ENCODE measurements at regions not wholly inside any gene's neighbourhood (a gene's known extent, or its start where the extent isn't known, plus 50 kb on each side); places are given as distances from the start of the nearest gene placed in this dataset.
A peak's percentile ranks its signal among the peaks of the same experiment; 100 is the strongest.

DNA sequence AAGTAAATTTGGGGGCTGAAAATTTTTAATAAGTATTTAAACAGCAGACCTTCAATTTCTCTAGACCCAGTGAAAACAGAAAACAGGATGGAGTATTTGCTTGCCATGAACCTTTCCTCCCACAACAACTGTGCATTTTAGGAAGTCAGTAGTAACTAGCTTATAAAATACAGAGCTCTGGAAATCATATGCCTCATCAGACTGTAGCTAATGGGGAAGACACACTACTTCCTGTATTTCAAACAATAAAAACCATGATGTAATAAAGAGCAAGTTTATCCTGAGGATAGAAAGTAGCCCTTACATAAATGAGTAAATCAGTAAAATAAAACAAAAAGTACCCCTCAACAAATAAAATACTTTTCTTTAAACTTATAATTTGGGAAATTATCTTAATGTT is 280.1 kb upstream of the ZFP42 start:
- H3K4me1 ChIP-seq (ENCODE audit: insufficient read depth, poor library complexity, severe bottlenecking): no peaks in the 10 kb centered on the region
- no peaks in the 10 kb centered on the region for H3K36me3 ChIP-seq (ENCODE audit: low read depth)
- H3K27ac ChIP-seq (ENCODE audit: poor library complexity, severe bottlenecking): no peak overlapping the region
- TF ChIP-seq, protein P1, sequence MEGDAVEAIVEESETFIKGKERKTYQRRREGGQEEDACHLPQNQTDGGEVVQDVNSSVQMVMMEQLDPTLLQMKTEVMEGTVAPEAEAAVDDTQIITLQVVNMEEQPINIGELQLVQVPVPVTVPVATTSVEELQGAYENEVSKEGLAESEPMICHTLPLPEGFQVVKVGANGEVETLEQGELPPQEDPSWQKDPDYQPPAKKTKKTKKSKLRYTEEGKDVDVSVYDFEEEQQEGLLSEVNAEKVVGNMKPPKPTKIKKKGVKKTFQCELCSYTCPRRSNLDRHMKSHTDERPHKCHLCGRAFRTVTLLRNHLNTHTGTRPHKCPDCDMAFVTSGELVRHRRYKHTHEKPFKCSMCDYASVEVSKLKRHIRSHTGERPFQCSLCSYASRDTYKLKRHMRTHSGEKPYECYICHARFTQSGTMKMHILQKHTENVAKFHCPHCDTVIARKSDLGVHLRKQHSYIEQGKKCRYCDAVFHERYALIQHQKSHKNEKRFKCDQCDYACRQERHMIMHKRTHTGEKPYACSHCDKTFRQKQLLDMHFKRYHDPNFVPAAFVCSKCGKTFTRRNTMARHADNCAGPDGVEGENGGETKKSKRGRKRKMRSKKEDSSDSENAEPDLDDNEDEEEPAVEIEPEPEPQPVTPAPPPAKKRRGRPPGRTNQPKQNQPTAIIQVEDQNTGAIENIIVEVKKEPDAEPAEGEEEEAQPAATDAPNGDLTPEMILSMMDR (IDR thresholded peaks at IDR 0.05; ENCODE audit: poor library complexity, severe bottlenecking): no peak
- H3K9me3 ChIP-seq (ENCODE audit: severe bottlenecking): no peaks in the 10 kb centered on the region
- ATAC-seq (ENCODE audit: low read depth): no peak
- no peaks in the 10 kb centered on the region for H3K27me3 ChIP-seq (ENCODE audit: insufficient read depth, poor library complexity, severe bottlenecking)
- H3K4me3 ChIP-seq (ENCODE audit: severe bottlenecking): no peak overlapping the region
- DNase-seq (ENCODE audit: low spot score): no peak

DNA sequence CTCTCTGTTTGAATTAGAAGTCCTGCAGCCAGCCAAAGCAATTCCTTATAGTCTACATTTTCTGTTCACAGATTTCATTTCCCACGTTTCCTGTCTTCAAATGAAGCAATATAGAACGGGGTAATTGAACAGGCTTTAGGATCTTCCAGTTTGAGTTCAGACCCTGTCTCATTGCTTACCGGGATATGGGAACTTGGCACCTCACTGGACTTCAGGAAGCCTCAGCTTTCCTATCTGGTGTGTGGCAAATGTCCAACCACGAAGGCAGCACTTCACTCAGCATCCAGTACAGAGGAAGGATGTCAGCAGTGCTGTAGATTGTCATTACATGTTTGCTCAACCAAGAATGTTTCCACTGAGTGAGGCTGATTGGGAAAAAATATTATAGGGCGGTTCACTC is 271.1 kb upstream of the ZFP42 start:
- H3K4me1 ChIP-seq (ENCODE audit: insufficient read depth, poor library complexity, severe bottlenecking): no peaks in the 10 kb centered on the region
- H3K36me3 ChIP-seq (ENCODE audit: low read depth): no peaks in the 10 kb centered on the region
- no peak overlapping the region for H3K4me3 ChIP-seq (ENCODE audit: severe bottlenecking)
- H3K9me3 ChIP-seq (ENCODE audit: severe bottlenecking): no peaks in the 10 kb centered on the region
- no peak for DNase-seq (ENCODE audit: low spot score)
- no peak for ATAC-seq (ENCODE audit: low read depth)
- no peak overlapping the region for H3K27ac ChIP-seq (ENCODE audit: poor library complexity, severe bottlenecking)
- H3K27me3 ChIP-seq (ENCODE audit: insufficient read depth, poor library complexity, severe bottlenecking): no peaks in the 10 kb centered on the region
- TF ChIP-seq, protein P1 (IDR thresholded peaks at IDR 0.05; ENCODE audit: poor library complexity, severe bottlenecking): no peak

DNA sequence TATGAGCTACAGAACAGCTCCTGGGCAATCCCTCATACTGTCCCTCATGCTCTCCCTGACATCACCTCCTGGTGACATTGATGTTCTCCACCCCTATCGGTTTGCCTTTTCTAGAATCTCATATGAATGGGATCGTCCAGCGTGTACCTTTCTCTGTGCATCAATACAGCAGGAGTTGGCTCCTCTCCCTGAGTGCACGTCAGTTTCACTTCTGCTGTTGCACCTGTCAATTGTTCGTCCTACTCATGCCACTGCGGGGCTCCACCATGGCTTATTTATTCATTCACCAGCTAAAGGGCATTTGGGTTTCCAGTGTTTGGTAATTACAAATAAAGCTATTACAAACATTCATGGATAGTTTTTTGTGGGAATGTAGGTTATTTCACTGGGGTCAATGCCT is 269.1 kb upstream of the ZFP42 start:
- peaks cover 3% of the 10 kb centered on the region for H3K9me3 ChIP-seq (ENCODE audit: severe bottlenecking)
- H3K27me3 ChIP-seq (ENCODE audit: insufficient read depth, poor library complexity, severe bottlenecking): no peaks in the 10 kb centered on the region
- ATAC-seq (ENCODE audit: low read depth) (no peak), DNase-seq (ENCODE audit: low spot score) (no peak)
- no peak overlapping the region for H3K4me3 ChIP-seq (ENCODE audit: severe bottlenecking)
- no peaks in the 10 kb centered on the region for H3K4me1 ChIP-seq (ENCODE audit: insufficient read depth, poor library complexity, severe bottlenecking)
- no peaks in the 10 kb centered on the region for H3K36me3 ChIP-seq (ENCODE audit: low read depth)
- no peak overlapping the region for H3K27ac ChIP-seq (ENCODE audit: poor library complexity, severe bottlenecking)
- TF ChIP-seq, protein P1 (IDR thresholded peaks at IDR 0.05; ENCODE audit: poor library complexity, severe bottlenecking): no peak

DNA sequence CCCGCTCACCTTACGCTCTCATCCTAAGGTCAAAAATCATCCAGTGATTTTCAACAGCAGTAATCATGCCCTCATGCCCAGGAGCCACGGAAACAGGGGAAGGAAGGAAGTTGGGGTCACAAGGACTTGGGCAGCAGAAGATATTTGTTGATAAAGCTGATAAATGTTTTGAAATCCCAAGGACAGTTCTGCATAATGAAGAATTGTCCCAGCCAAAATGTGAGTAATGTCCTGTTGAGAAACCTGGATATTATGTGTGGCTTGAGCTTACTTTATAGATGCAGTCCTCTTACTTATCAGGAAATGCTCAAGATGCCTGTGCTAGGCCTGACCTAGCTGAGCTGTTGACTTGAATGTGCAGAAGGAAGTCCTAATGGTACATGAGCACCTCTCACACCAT is 263.0 kb upstream of the ZFP42 start:
- H3K4me3 ChIP-seq (ENCODE audit: severe bottlenecking): no peak overlapping the region
- ATAC-seq (ENCODE audit: low read depth) (peak; percentile 66), DNase-seq (ENCODE audit: low spot score) (no peak)
- TF ChIP-seq, protein P1 (IDR thresholded peaks at IDR 0.05; ENCODE audit: poor library complexity, severe bottlenecking): no peak
- no peaks in the 10 kb centered on the region for H3K27me3 ChIP-seq (ENCODE audit: insufficient read depth, poor library complexity, severe bottlenecking)
- H3K36me3 ChIP-seq (ENCODE audit: low read depth): no peaks in the 10 kb centered on the region
- no peaks in the 10 kb centered on the region for H3K4me1 ChIP-seq (ENCODE audit: insufficient read depth, poor library complexity, severe bottlenecking)
- peaks cover 3% of the 10 kb centered on the region for H3K9me3 ChIP-seq (ENCODE audit: severe bottlenecking)
- H3K27ac ChIP-seq (ENCODE audit: poor library complexity, severe bottlenecking): no peak overlapping the region

DNA sequence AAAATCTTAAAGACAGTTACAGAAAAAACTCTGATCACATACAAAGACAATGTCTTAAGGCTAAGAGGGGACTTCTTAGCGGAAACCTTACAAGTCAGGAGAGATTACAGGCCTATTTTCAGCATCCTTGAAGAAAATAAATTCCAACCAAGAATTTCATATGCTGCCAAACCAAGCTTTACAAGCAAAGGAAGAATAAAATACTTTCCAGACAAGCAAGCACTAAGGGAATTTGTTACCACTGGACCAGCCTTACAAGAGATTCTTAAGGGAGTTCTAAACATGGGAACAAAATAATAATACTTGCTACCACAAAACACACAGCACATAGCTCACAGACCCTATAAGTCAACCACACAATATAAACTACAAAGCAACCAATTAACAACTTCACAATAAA is 255.8 kb upstream of the ZFP42 start:
- H3K9me3 ChIP-seq (ENCODE audit: severe bottlenecking): peaks cover 5% of the 10 kb centered on the region
- DNase-seq (ENCODE audit: low spot score): no peak
- H3K36me3 ChIP-seq (ENCODE audit: low read depth): no peaks in the 10 kb centered on the region
- no peaks in the 10 kb centered on the region for H3K4me1 ChIP-seq (ENCODE audit: insufficient read depth, poor library complexity, severe bottlenecking)
- H3K4me3 ChIP-seq (ENCODE audit: severe bottlenecking): no peak overlapping the region
- ATAC-seq (ENCODE audit: low read depth): no peak
- TF ChIP-seq, protein P1 (IDR thresholded peaks at IDR 0.05; ENCODE audit: poor library complexity, severe bottlenecking): no peak
- no peak overlapping the region for H3K27ac ChIP-seq (ENCODE audit: poor library complexity, severe bottlenecking)
- no peaks in the 10 kb centered on the region for H3K27me3 ChIP-seq (ENCODE audit: insufficient read depth, poor library complexity, severe bottlenecking)

Data from RWPE2 (cell line).